ENCODE measurements at regions not wholly inside any gene's neighbourhood (a gene's known extent, or its start where the extent isn't known, plus 50 kb on each side); places are given as distances from the start of the nearest gene placed in this dataset.

DNA sequence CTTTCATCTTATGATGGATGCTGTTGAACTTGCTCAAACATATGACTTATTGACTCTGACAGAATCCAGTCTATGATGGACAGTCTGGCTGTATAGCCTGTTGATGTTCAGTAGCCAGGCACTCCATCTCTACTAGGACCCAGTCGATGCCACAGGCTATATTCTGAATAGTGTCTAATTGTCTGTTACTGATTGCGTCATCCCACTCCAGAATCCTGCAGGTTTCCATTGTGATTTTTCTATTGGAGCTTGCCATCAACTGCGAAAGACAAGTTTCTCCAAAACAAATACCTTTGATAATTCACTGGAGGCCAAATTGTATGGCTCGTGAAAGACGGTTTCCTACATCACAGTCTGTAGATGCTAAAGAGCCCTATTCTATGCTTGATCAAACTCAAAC lies 481.7 kb upstream of the CHORDC1 start:
- Histone ChIP-seq H3K27ac (no peak overlapping the region), H3K9me2 (replicated peaks; ENCODE audit: insufficient read depth) (no peaks in the 10 kb centered on the region), H3K36me3 (replicated peaks; ENCODE audit: insufficient read depth, low read depth) (no peaks in the 10 kb centered on the region), H4K20me1 (ENCODE audit: insufficient read depth, poor library complexity, severe bottlenecking) (no peaks in the 10 kb centered on the region), H3K4me1 (ENCODE audit: insufficient read depth) (no peaks in the 10 kb centered on the region), H3K27me3 (no peaks in the 10 kb centered on the region), H3K79me2 (no peaks in the 10 kb centered on the region), H2AFZ (no peak overlapping the region), H3K4me3 (no peak overlapping the region), H3K9me3 (ENCODE audit: low read depth) (no peaks in the 10 kb centered on the region), H3K4me2 (no peak overlapping the region)
- WGBS (ENCODE audit: low lambda C conversion rate, missing lambda C conversion rate), result 94% methylated on average over 5 of the region's 5 CpGs
- TF ChIP-seq EZH2phosphoT487 (IDR thresholded peaks at IDR 0.05; ENCODE audit: low read depth, severe bottlenecking, unreplicated experiment) (no peak), EZH2 (IDR thresholded peaks at IDR 0.05; ENCODE audit: borderline replicate concordance) (no peak)
- TF ChIP-seq, protein P1, sequence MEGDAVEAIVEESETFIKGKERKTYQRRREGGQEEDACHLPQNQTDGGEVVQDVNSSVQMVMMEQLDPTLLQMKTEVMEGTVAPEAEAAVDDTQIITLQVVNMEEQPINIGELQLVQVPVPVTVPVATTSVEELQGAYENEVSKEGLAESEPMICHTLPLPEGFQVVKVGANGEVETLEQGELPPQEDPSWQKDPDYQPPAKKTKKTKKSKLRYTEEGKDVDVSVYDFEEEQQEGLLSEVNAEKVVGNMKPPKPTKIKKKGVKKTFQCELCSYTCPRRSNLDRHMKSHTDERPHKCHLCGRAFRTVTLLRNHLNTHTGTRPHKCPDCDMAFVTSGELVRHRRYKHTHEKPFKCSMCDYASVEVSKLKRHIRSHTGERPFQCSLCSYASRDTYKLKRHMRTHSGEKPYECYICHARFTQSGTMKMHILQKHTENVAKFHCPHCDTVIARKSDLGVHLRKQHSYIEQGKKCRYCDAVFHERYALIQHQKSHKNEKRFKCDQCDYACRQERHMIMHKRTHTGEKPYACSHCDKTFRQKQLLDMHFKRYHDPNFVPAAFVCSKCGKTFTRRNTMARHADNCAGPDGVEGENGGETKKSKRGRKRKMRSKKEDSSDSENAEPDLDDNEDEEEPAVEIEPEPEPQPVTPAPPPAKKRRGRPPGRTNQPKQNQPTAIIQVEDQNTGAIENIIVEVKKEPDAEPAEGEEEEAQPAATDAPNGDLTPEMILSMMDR (IDR thresholded peaks at IDR 0.05; ENCODE audit: poor library complexity), result no peak
- no peak for DNase-seq (ENCODE audit: low spot score)

DNA sequence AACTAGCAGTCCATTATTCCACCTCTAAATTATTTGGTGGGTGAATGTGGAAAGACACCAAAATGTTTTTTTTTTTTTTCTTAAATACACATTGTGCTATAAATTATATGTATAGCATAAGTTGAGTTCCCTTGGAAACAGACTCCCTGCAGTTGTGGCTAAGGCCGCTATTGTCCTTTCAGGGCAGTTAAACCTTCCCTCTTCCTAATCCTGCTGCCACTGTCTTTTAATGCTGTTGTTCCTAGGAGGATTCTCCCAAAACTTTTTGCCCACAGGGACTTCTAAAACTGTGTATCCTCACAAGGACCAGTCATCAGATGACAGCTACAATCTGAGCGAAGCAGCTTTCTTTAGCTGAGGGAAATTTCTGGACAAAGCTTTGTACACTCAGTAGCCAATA lies 478.9 kb upstream of the CHORDC1 start:
- no peak overlapping the region for H2AFZ ChIP-seq
- no peak overlapping the region for H3K27ac ChIP-seq
- no peak overlapping the region for H3K4me2 ChIP-seq
- H3K4me1 ChIP-seq (ENCODE audit: insufficient read depth), result no peaks in the 10 kb centered on the region
- no peaks in the 10 kb centered on the region for H3K9me3 ChIP-seq (ENCODE audit: low read depth)
- no peaks in the 10 kb centered on the region for H3K9me2 ChIP-seq (replicated peaks; ENCODE audit: insufficient read depth)
- no peak for DNase-seq (ENCODE audit: low spot score)
- no peak for TF ChIP-seq EZH2phosphoT487 (IDR thresholded peaks at IDR 0.05; ENCODE audit: low read depth, severe bottlenecking, unreplicated experiment)
- H3K79me2 ChIP-seq, result no peaks in the 10 kb centered on the region
- no peak overlapping the region for H3K4me3 ChIP-seq
- WGBS (ENCODE audit: low lambda C conversion rate, missing lambda C conversion rate), result 74% methylated on average over 2 of the region's 2 CpGs
- H3K36me3 ChIP-seq (replicated peaks; ENCODE audit: insufficient read depth, low read depth), result no peaks in the 10 kb centered on the region
- no peaks in the 10 kb centered on the region for H4K20me1 ChIP-seq (ENCODE audit: insufficient read depth, poor library complexity, severe bottlenecking)
- H3K27me3 ChIP-seq, result no peaks in the 10 kb centered on the region

DNA sequence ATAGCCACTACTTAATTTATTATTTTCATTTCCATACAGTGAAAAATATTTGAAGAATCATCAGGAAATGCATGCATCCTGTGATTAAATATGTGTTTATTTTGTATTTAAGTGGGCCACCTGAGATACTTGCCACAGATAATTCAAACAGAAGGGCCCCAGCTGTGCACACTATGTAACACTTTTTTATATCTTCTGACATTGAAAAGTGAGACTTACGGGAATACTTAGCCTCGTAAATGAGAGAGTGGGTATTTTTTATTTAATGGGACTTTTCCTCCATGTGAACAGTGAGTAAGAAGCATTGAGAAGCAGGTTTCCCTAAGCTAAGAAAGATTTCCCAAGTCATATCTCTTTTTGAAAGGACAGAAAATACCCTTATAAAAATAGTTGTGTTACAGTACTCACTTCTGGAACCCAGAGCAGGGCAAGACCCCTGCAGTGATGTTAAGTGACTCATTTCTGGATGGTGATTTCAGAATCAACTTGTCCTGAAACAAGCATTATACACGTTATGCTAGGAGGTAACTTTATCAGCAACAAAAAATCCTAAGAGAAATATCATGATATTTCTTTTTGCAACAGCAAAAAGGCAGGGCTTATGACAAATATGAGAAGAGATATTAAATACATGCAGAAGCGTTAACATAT lies 478.1 kb upstream of the CHORDC1 start:
- DNase-seq (ENCODE audit: low spot score), result no peak
- Histone ChIP-seq H3K36me3 (replicated peaks; ENCODE audit: insufficient read depth, low read depth) (no peaks in the 10 kb centered on the region), H3K27ac (no peak overlapping the region), H3K79me2 (no peaks in the 10 kb centered on the region), H3K4me1 (ENCODE audit: insufficient read depth) (no peaks in the 10 kb centered on the region), H3K4me3 (no peak overlapping the region), H4K20me1 (ENCODE audit: insufficient read depth, poor library complexity, severe bottlenecking) (no peaks in the 10 kb centered on the region), H3K9me2 (replicated peaks; ENCODE audit: insufficient read depth) (no peaks in the 10 kb centered on the region), H3K9me3 (ENCODE audit: low read depth) (no peaks in the 10 kb centered on the region), H2AFZ (no peak overlapping the region), H3K4me2 (no peak overlapping the region), H3K27me3 (no peaks in the 10 kb centered on the region)
- 60% methylated on average over 4 of the region's 4 CpGs for WGBS (ENCODE audit: low lambda C conversion rate, missing lambda C conversion rate)
- TF ChIP-seq, protein P1 (IDR thresholded peaks at IDR 0.05; ENCODE audit: poor library complexity), result no peak
- TF ChIP-seq EZH2 (IDR thresholded peaks at IDR 0.05; ENCODE audit: borderline replicate concordance) (no peak), EZH2phosphoT487 (IDR thresholded peaks at IDR 0.05; ENCODE audit: low read depth, severe bottlenecking, unreplicated experiment) (no peak)

GRCh38 chr11:90699791-90700400 lies 477.0 kb upstream of the CHORDC1 start:
- no peaks in the 10 kb centered on the region for H3K4me1 ChIP-seq (ENCODE audit: insufficient read depth)
- no peak for DNase-seq (ENCODE audit: low spot score)
- H3K4me2 ChIP-seq, result no peak overlapping the region
- no peaks in the 10 kb centered on the region for H3K9me2 ChIP-seq (replicated peaks; ENCODE audit: insufficient read depth)
- TF ChIP-seq EZH2 (IDR thresholded peaks at IDR 0.05; ENCODE audit: borderline replicate concordance), result no peak
- TF ChIP-seq, protein P1 (IDR thresholded peaks at IDR 0.05; ENCODE audit: poor library complexity), result no peak
- TF ChIP-seq EZH2phosphoT487 (IDR thresholded peaks at IDR 0.05; ENCODE audit: low read depth, severe bottlenecking, unreplicated experiment), result no peak
- no peak overlapping the region for H3K27ac ChIP-seq
- no peak overlapping the region for H3K4me3 ChIP-seq
- 66% methylated on average over 2 of the region's 2 CpGs for WGBS (ENCODE audit: low lambda C conversion rate, missing lambda C conversion rate)
- H3K27me3 ChIP-seq, result no peaks in the 10 kb centered on the region
- H4K20me1 ChIP-seq (ENCODE audit: insufficient read depth, poor library complexity, severe bottlenecking), result no peaks in the 10 kb centered on the region
- no peaks in the 10 kb centered on the region for H3K36me3 ChIP-seq (replicated peaks; ENCODE audit: insufficient read depth, low read depth)
- no peak overlapping the region for H2AFZ ChIP-seq
- no peaks in the 10 kb centered on the region for H3K79me2 ChIP-seq
- no peaks in the 10 kb centered on the region for H3K9me3 ChIP-seq (ENCODE audit: low read depth)

Data from hepatocyte (in vitro differentiated cells).